ENCODE measurements at regions not wholly inside any gene's neighbourhood (a gene's known extent, or its start where the extent isn't known, plus 50 kb on each side); places are given as distances from the start of the nearest gene placed in this dataset.

DNA sequence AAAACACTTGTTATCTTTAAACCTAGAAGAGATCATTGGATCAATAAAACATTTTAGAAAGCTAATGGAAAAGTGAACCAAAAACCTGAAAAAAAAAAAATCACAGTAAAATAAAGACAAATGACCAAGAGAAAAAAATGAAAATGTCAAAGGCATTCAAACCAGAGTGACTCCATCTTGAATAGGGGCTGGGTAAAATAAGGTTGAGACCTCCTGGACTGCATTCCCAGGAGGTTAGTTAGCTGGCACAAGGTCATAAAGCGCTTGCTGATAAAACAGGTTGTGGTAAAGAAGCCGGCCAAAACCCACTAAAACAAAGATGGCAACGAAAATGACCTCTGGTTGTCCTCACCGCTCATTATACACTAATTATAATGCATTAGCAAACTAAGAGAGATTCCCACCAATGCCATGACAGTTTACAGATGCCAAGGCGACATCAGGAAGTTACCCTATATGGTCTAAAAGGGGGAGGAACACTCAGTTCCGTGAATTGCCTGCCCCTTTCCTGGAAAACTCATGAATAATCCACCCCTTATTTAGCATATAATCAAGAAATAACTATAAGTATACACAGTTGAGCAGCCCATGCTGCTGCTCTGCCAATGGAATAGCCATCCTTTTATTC, 116.7 kb upstream of the NEK6 start:
- no peak overlapping the region for H3K4me3 ChIP-seq (replicated peaks in 1 of 3; ENCODE audit: insufficient read depth in 1 of 3, low read depth in 1 of 3, low read length in 3 of 3)
- intact Hi-C loops (cut with micrococcal nuclease) = no loop called here
- H3K9me3 ChIP-seq (replicated peaks; ENCODE audit: control insufficient read depth, insufficient read depth, low read length) = no peaks in the 10 kb centered on the region
- no TSS peak for BruUV-seq (replicated peaks)
- H3K27ac ChIP-seq (ENCODE audit: insufficient read depth, low read depth, low read length) = no peak overlapping the region
- no peak overlapping the region for H3K9ac ChIP-seq (replicated peaks; ENCODE audit: extremely low read depth, insufficient read depth, low read length)
- no peak for TF ChIP-seq POLR2A (IDR thresholded peaks at IDR 0.05; ENCODE audit: low read depth, low read length)
- TF ChIP-seq MYC (IDR thresholded peaks at IDR 0.05; ENCODE audit: low read depth, low read length) = no peak
- TF ChIP-seq, protein P1, sequence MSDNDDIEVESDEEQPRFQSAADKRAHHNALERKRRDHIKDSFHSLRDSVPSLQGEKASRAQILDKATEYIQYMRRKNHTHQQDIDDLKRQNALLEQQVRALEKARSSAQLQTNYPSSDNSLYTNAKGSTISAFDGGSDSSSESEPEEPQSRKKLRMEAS (IDR thresholded peaks at IDR 0.05; ENCODE audit: insufficient read depth, insufficient read length) = no peak
- no peak for TF ChIP-seq EZH2 (IDR thresholded peaks at IDR 0.05; ENCODE audit: borderline replicate concordance, low read depth, low read length, severe bottlenecking)
- TF ChIP-seq GATA2 (IDR thresholded peaks at IDR 0.05; ENCODE audit: insufficient read depth, insufficient read length, low read depth, low read length) = no peak
- no peak for TF ChIP-seq FOS (IDR thresholded peaks at IDR 0.05; ENCODE audit: borderline replicate concordance, insufficient read depth, low read length)
- no peak for TF ChIP-seq JUN (IDR thresholded peaks at IDR 0.05; ENCODE audit: borderline replicate concordance, insufficient read depth, insufficient read length, low read depth)
- TF ChIP-seq, protein P2, sequence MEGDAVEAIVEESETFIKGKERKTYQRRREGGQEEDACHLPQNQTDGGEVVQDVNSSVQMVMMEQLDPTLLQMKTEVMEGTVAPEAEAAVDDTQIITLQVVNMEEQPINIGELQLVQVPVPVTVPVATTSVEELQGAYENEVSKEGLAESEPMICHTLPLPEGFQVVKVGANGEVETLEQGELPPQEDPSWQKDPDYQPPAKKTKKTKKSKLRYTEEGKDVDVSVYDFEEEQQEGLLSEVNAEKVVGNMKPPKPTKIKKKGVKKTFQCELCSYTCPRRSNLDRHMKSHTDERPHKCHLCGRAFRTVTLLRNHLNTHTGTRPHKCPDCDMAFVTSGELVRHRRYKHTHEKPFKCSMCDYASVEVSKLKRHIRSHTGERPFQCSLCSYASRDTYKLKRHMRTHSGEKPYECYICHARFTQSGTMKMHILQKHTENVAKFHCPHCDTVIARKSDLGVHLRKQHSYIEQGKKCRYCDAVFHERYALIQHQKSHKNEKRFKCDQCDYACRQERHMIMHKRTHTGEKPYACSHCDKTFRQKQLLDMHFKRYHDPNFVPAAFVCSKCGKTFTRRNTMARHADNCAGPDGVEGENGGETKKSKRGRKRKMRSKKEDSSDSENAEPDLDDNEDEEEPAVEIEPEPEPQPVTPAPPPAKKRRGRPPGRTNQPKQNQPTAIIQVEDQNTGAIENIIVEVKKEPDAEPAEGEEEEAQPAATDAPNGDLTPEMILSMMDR (IDR thresholded peaks at IDR 0.05; ENCODE audit: extremely low read depth in 1 of 2, insufficient read depth in 1 of 2, low read depth in 1 of 2, low read length in 2 of 2) = no peak
- no peak for TF ChIP-seq POLR2AphosphoS5 (IDR thresholded peaks at IDR 0.05; ENCODE audit: insufficient read depth, low read depth, low read length)
- no peaks in the 10 kb centered on the region for H3K36me3 ChIP-seq (ENCODE audit: control insufficient read depth in 2 of 2, extremely low read depth in 1 of 2, insufficient read depth in 2 of 2, low read length in 2 of 2)
- POLR2A ChIA-PET = no interaction called here
- H3K4me1 ChIP-seq (ENCODE audit: control insufficient read depth, extremely low read depth, insufficient read depth, low read length) = peaks cover 10% of the 10 kb centered on the region
- H3K27me3 ChIP-seq (ENCODE audit: control insufficient read depth in 2 of 2, insufficient read depth in 2 of 2, low read length in 2 of 2) = no peaks in the 10 kb centered on the region
- no peak overlapping the region for H2AFZ ChIP-seq (ENCODE audit: low read depth, low read length)
- FAIRE-seq (no peak), DNase-seq (ENCODE audit: low read depth, low spot score) (no peak)
- dilution Hi-C loops (cut with MboI; ENCODE audit: extremely low pct_ligation_motif_present, low sequenced_read_pairs) = no loop called here
- H3K9me1 ChIP-seq (replicated peaks; ENCODE audit: control insufficient read depth, extremely low read depth, insufficient read depth, low read length) = no peaks in the 10 kb centered on the region
- H4K20me1 ChIP-seq (replicated peaks; ENCODE audit: control insufficient read depth, extremely low read depth, insufficient read depth, low read length) = no peaks in the 10 kb centered on the region
- H3K79me2 ChIP-seq (ENCODE audit: control insufficient read depth, insufficient read depth, low read length) = no peaks in the 10 kb centered on the region
- CTCF ChIA-PET = no interaction called here
- H3K4me2 ChIP-seq (ENCODE audit: insufficient read depth, low read length) = no peak overlapping the region
